Naive thymus-derived CD8-positive, alpha-beta T cell (primary cell): ENCODE measurements at regions not wholly inside any gene's neighbourhood (a gene's known extent, or its start where the extent isn't known, plus 50 kb on each side); places are given as distances from the start of the nearest gene placed in this dataset. TPM values are rescaled to one million over a fixed set of nuclear protein-coding genes. Genes with fewer than 3 reads are reported as not detected.

Source experiments
- ATAC-seq, 2 donors: fragments of 150-1000 bp; cut with Tn5 transposase in 1 of 2; sonication (Bioruptor Pico), chemical (Tn5 transposase) in 1 of 2; 1 replicate in 1 of 2; 2 replicates in 1 of 2; pipeline ENCODE4 v1.10.0; 2021; ENCODE audit warnings: mild to moderate bottlenecking in 2 of 2, moderate library complexity in 2 of 2
- POLR2A ChIA-PET: fragments of 350-600 bp; sonication (Branson Sonifier 250); formaldehyde crosslinking; loops from one replicate; lab custom pipeline; 2021; ENCODE audit warnings: antibody characterized with exemption; lab: Charles Lee
- DNase-seq, 10 donors: peaks; one replicate each; pipeline versions ENCODE4 v3.0.0 to v3.0.0-alpha.2; 2020 to 2022
- H3K27ac Mint-ChIP-seq, 10 donors: one replicate each; pipeline ENCODE4 v1.8.0; 2020 to 2022; ENCODE audit warnings: mild to moderate bottlenecking in 10 of 10, mixed read lengths in 10 of 10, moderate library complexity in 4 of 10, inconsistent platforms in 1 of 10
- H3K27me3 Mint-ChIP-seq, 5 donors: one replicate each; pipeline ENCODE4 v1.8.0; 2021 to 2022; ENCODE audit warnings: mixed read lengths in 5 of 5
- H3K36me3 Mint-ChIP-seq, 3 donors: one replicate each; pipeline ENCODE4 v1.8.0; 2020 to 2022; ENCODE audit warnings: mixed read lengths in 3 of 3, mild to moderate bottlenecking in 2 of 3, inconsistent platforms in 1 of 3
- H3K4me1 Mint-ChIP-seq, 4 donors: one replicate each; pipeline ENCODE4 v1.8.0; 2021 to 2022; ENCODE audit warnings: mixed read lengths in 4 of 4
- H3K4me3 Mint-ChIP-seq, 10 donors: one replicate each; pipeline ENCODE4 v1.8.0; 2020 to 2022; ENCODE audit warnings: mild to moderate bottlenecking in 10 of 10, mixed read lengths in 10 of 10, moderate library complexity in 6 of 10, inconsistent platforms in 1 of 10
- H3K9me3 Mint-ChIP-seq, 9 donors: one replicate each; pipeline ENCODE4 v1.8.0; 2020 to 2022; ENCODE audit warnings: mixed read lengths in 9 of 9, mild to moderate bottlenecking in 3 of 9, inconsistent platforms in 1 of 9, moderate library complexity in 1 of 9
- microRNA-seq: library from miRNA; unstranded; fragments of <30 nt; microRNA quantifications from one replicate; pipeline ENCODE4 v1.2.0, GENCODE V29; 2022; ENCODE audit warnings: borderline microRNAs expressed

DNA sequence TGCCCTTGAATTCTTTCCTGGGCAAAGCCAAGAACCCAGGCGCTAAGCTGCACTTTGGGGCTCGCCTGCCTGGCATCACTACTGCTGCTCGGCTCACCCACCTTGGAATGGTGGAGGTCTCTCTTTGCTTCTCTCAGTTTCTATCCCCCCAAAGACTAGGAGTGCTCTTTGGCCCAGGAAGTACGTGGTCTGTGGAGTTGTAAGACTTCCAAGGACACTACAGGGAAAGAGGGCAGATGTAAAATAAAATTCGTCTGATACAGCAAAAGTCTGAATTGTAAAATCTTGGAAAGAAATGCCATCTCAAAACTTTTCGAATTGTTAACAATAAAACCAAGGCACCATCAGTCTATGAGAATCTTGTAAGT lies 52.5 kb upstream of the MAP1LC3B2 start:
- Mint-ChIP-seq H3K27ac (no peak overlapping the region), H3K4me1 (peaks cover 5 to 12% (median 6%) of the 10 kb centered on the region in 4 donors), H3K4me3 (peak overlapping the region in 1 of 10 donors; percentile 12), H3K36me3 (peaks cover 0 to 1% (median 0%) of the 10 kb centered on the region in 3 donors), H3K27me3 (peaks cover 0 to 8% (median 2%) of the 10 kb centered on the region in 5 donors), H3K9me3 (no peaks in the 10 kb centered on the region)
- DNase-seq (no peak), ATAC-seq (no peak)
- POLR2A ChIA-PET, result no interaction called here

DNA sequence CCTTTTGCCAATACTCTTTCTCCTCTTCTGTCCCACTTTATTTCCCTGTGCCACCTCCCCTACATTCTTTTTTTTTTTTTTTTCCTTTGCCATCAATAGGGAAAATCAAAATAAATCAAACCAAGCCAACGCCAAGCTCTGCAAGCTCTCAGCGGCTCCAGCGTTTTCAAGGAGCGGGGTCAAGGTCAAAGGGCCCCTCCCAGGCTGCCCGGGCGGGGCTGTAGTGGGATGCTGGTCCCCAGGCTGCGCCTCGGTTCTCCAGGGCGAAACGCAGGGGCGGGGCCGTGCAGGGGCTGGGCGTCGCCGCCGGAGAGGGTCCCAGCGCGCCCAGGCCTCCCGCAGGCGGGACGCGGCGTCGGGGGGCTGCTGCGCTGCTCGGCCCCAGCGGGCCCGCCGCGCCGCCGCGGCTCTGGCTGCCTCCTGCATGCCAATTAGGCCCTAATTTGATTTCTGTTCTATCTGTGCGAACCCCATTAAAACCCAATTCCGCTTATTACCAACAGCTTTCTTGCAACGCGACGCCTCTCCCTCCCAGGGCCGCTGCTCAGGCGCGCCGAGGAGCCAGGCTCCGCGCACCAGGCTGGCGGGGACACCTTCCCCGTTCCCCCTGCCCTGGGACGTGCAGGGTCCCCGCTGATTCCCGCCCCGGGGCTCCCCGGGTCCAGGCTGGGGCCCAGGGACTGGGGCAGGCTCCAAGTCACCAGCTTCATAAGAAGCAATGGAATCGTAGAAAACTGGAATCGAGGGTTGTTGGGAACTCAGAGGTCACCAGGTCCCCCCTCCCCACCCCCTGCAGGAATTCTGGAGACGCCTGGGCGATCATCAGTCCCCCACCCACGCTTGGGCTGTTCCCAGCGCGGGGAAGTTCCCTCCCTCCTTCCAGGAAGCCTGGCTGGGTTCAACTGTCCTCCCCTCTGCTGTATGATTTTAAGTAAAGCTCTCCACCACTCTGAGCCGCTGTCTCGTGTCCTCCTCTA lies 50.7 kb upstream of the MAP1LC3B2 start:
- Mint-ChIP-seq H3K4me3 (peak overlapping the region in 9 of 10 donors; percentile 62 to 79 (median 73)), H3K4me1 (peaks cover 2 to 12% (median 6%) of the 10 kb centered on the region in 4 donors), H3K36me3 (no peaks in the 10 kb centered on the region), H3K9me3 (no peaks in the 10 kb centered on the region), H3K27me3 (peaks cover 0 to 6% (median 2%) of the 10 kb centered on the region in 5 donors), H3K27ac (no peak overlapping the region)
- ATAC-seq (peak; percentile 59 to 97), DNase-seq (peak in 7 of 10 donors; percentile 4 to 67 (median 19))
- POLR2A ChIA-PET, result interaction anchor here (0.7 to 1.7 kb wide), 5 partner anchors 25 to 230 kb away, joined by 3 to 10 read pairs (median 3); partner anchors contain the start of gene MAP1LC3B2

Small RNAs in the stretch of these regions (microRNA-seq; reads per million reads assigned to microRNA genes)
- gene MIR4472-2, result not detected
